T follicular helper cell (primary cell): ENCODE measurements at regions not wholly inside any gene's neighbourhood (a gene's known extent, or its start where the extent isn't known, plus 50 kb on each side); places are given as distances from the start of the nearest gene placed in this dataset.

ENCODE experiments used
- DNase-seq: peaks from one replicate; pipeline ENCODE4 v3.0.0-alpha.2; 2020; ENCODE audit warnings: low read depth

GRCh38 chr13:71087006-71087405, 780.0 kb downstream of the DACH1 start:
- DNase-seq = no peak

GRCh38 chr13:71082631-71083030, 784.4 kb downstream of the DACH1 start:
- no peak for DNase-seq

- DNase-seq = no peak
Measured at GRCh38 chr13:71079638-71080037, 787.4 kb downstream of the DACH1 start.

- no peak for DNase-seq
Measured at GRCh38 chr13:71068041-71068440, 799.0 kb downstream of the DACH1 start.

- DNase-seq = no peak
Measured at GRCh38 chr13:71067165-71067815, 799.7 kb downstream of the DACH1 start.

GRCh38 chr13:71056581-71056980, 810.4 kb downstream of the DACH1 start:
- DNase-seq = no peak

- DNase-seq = no peak
Measured at GRCh38 chr13:71055644-71056043, 811.4 kb downstream of the DACH1 start.

- no peak for DNase-seq
Measured at GRCh38 chr13:71055047-71055446, 812.0 kb downstream of the DACH1 start.

- DNase-seq = no peak
Measured at GRCh38 chr13:71054358-71054757, 812.6 kb downstream of the DACH1 start.

GRCh38 chr13:71051573-71051972, 815.4 kb downstream of the DACH1 start:
- DNase-seq = no peak

- no peak for DNase-seq
Measured at GRCh38 chr13:71046360-71047079, 820.5 kb downstream of the DACH1 start.

GRCh38 chr13:71045101-71045500, 821.9 kb downstream of the DACH1 start:
- no peak for DNase-seq

GRCh38 chr13:71039440-71039839, 827.6 kb downstream of the DACH1 start:
- no peak for DNase-seq

GRCh38 chr13:71034018-71034417, 833.0 kb downstream of the DACH1 start:
- DNase-seq = no peak

GRCh38 chr13:71033026-71033425, 834.0 kb downstream of the DACH1 start:
- DNase-seq = no peak

GRCh38 chr13:71030784-71031183, 836.2 kb downstream of the DACH1 start:
- DNase-seq = no peak

- DNase-seq = no peak
Measured at GRCh38 chr13:71028884-71029283, 838.1 kb downstream of the DACH1 start.

- DNase-seq = no peak
Measured at GRCh38 chr13:71021825-71022422, 845.1 kb downstream of the DACH1 start.

- no peak for DNase-seq
Measured at GRCh38 chr13:71018995-71019394, 848.0 kb downstream of the DACH1 start.

GRCh38 chr13:71018544-71018943, 848.5 kb downstream of the DACH1 start:
- no peak for DNase-seq

- DNase-seq = no peak
Measured at GRCh38 chr13:71017607-71018006, 849.4 kb downstream of the DACH1 start.

GRCh38 chr13:71015516-71015915, 851.5 kb downstream of the DACH1 start:
- no peak for DNase-seq

- DNase-seq = no peak
Measured at GRCh38 chr13:71015021-71015420, 852.0 kb downstream of the DACH1 start.
